ENCODE measurements at regions not wholly inside any gene's neighbourhood (a gene's known extent, or its start where the extent isn't known, plus 50 kb on each side); places are given as distances from the start of the nearest gene placed in this dataset.

GRCh38 chr9:95808011-95808410 lies 67.5 kb upstream of the ERCC6L2 start (continued):
- TF ChIP-seq SMARCC2 (IDR thresholded peaks at IDR 0.05; ENCODE audit: low read depth), result no peak

- Histone ChIP-seq H3K9ac (ENCODE audit: insufficient read depth in 1 of 2, low read depth in 2 of 2, low read length in 2 of 2) (no peak overlapping the region), H4K20me1 (replicated peaks; ENCODE audit: control insufficient read depth, insufficient read depth, low read length) (no peaks in the 10 kb centered on the region), H3K9me1 (ENCODE audit: control insufficient read depth, insufficient read depth, low read length) (no peaks in the 10 kb centered on the region), H3K27ac (ENCODE audit: extremely low read depth, low read depth, low read length) (no peak overlapping the region), H3K9me3 (replicated peaks; ENCODE audit: control insufficient read depth, insufficient read depth, low read depth, low read length) (no peaks in the 10 kb centered on the region), H3K27me3 (ENCODE audit: control insufficient read depth in 2 of 2, insufficient read depth in 2 of 2, low read length in 2 of 2) (peaks cover 9 to 15% of the 10 kb centered on the region in 2 experiments; a peak in 4 of 5 replicates), H3K36me3 (ENCODE audit: control insufficient read depth, insufficient read depth, low read length) (no peaks in the 10 kb centered on the region), H3K4me3 (no peak overlapping the region), H3K4me2 (ENCODE audit: insufficient read depth, low read length) (no peak overlapping the region), H3K79me2 (ENCODE audit: control insufficient read depth, insufficient read depth, low read length) (no peaks in the 10 kb centered on the region), H2AFZ (ENCODE audit: low read depth, low read length) (no peak overlapping the region), H3K4me1 (replicated peaks in 1 of 2; ENCODE audit: control insufficient read depth in 2 of 2, insufficient read depth in 2 of 2, low read length in 2 of 2) (no peaks in the 10 kb centered on the region)
- ChIA-PET CTCF (ENCODE audit: low intra/inter-chr PET ratio) (no interaction called here), POLR2A (interaction anchor here (0.5 to 1.2 kb wide), 4 partner anchors 16 to 273 kb away, joined by 3 to 4 read pairs (median 3); no protein-coding TSS in a partner anchor)
- no peak for FAIRE-seq
- no TSS peak for BruUV-seq (replicated peaks)
- TF ChIP-seq CHD1 (IDR thresholded peaks at IDR 0.05; ENCODE audit: low read length) (no peak), GABPA (tag; conservative IDR thresholded peaks at IDR 0.05; ENCODE audit: low read depth) (no peak), ZNF232 (CRISPR knock-in tag; IDR thresholded peaks at IDR 0.05) (no peak), PURB (CRISPR knock-in tag; IDR thresholded peaks at IDR 0.05; ENCODE audit: low read depth) (no peak), SP2 (IDR thresholded peaks at IDR 0.05; ENCODE audit: extremely low read depth, low read depth, low read length, poor library complexity, severe bottlenecking) (no peak), JUN (IDR thresholded peaks at IDR 0.05; ENCODE audit: borderline replicate concordance, low read depth, low read length) (no peak), JUN (CRISPR knock-in tag; IDR thresholded peaks at IDR 0.05; ENCODE audit: borderline replicate concordance) (no peak), ELF4 (CRISPR knock-in tag; IDR thresholded peaks at IDR 0.05) (no peak), CBX5 (IDR thresholded peaks at IDR 0.05; ENCODE audit: borderline replicate concordance, low read depth) (no peak)
- TF ChIP-seq, protein P1, sequence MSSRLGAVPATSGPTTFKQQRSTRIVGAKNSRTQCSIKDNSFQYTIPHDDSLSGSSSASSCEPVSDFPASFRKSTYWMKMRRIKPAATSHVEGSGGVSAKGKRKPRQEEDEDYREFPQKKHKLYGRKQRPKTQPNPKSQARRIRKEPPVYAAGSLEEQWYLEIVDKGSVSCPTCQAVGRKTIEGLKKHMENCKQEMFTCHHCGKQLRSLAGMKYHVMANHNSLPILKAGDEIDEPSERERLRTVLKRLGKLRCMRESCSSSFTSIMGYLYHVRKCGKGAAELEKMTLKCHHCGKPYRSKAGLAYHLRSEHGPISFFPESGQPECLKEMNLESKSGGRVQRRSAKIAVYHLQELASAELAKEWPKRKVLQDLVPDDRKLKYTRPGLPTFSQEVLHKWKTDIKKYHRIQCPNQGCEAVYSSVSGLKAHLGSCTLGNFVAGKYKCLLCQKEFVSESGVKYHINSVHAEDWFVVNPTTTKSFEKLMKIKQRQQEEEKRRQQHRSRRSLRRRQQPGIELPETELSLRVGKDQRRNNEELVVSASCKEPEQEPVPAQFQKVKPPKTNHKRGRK (tag; IDR thresholded peaks at IDR 0.05), result no peak
- intact Hi-C loops (cut with micrococcal nuclease) (no loop called here), in situ Hi-C loops (cut with MboI) (no loop called here)
- ATAC-seq, result no peak
- WGBS (ENCODE audit: insufficient coverage, low coverage, missing lambda C conversion rate), result 5% methylated on average over 5 of the region's 5 CpGs
- DNase-seq (ENCODE audit: extremely low read depth in 1 of 4, low spot score in 3 of 4), result no peak
These were observed 68.1 kb upstream of the ERCC6L2 start for GRCh38 chr9:95807326-95807947.

Measured in K562 (cell line).